Activated CD4-positive, alpha-beta memory T cell treated with anti-CD3 and anti-CD28 coated beads, Interleukin-2, amount 10 ng/mL, durations not matched to agents 7 days and 5 days (primary cell): ENCODE measurements at regions not wholly inside any gene's neighbourhood (a gene's known extent, or its start where the extent isn't known, plus 50 kb on each side); places are given as distances from the start of the nearest gene placed in this dataset.

ENCODE experiments used
- CTCF ChIA-PET: fragments of 350-600 bp; sonication (Branson Sonifier 250); formaldehyde crosslinking; loops from one replicate; lab custom pipeline; 2021; ENCODE audit warnings: antibody characterized with exemption, inconsistent platforms; lab: Charles Lee
- POLR2A ChIA-PET: fragments of 350-600 bp; sonication (Branson Sonifier 250); formaldehyde crosslinking; loops from one replicate; lab custom pipeline; 2021; ENCODE audit warnings: antibody characterized with exemption; lab: Charles Lee
- DNase-seq: peaks from one replicate; pipeline ENCODE4 v3.0.0-alpha.2; 2020
- H3K27ac Mint-ChIP-seq: one replicate; pipeline ENCODE4 v1.8.0; 2021; ENCODE audit warnings: mild to moderate bottlenecking, mixed read lengths
- H3K27me3 Mint-ChIP-seq: one replicate; pipeline ENCODE4 v1.8.0; 2021; ENCODE audit warnings: mixed read lengths
- H3K36me3 Mint-ChIP-seq: one replicate; pipeline ENCODE4 v1.8.0; 2021; ENCODE audit warnings: low read depth, mixed read lengths
- H3K4me1 Mint-ChIP-seq: one replicate; pipeline ENCODE4 v1.8.0; 2021; ENCODE audit warnings: mixed read lengths
- H3K4me3 Mint-ChIP-seq: one replicate; pipeline ENCODE4 v1.8.0; 2021; ENCODE audit warnings: mild to moderate bottlenecking, mixed read lengths
- H3K9me3 Mint-ChIP-seq: one replicate; pipeline ENCODE4 v1.8.0; 2021; ENCODE audit warnings: mixed read lengths

- no peak for DNase-seq
- H3K9me3 Mint-ChIP-seq = no peaks in the 10 kb centered on the region
- ChIA-PET CTCF (interaction anchor here (0.5 kb wide), 1 partner anchor 868 kb away, joined by 3 read pairs; no protein-coding TSS in a partner anchor), POLR2A (no interaction called here)
- no peaks in the 10 kb centered on the region for H3K36me3 Mint-ChIP-seq
- no peak overlapping the region for H3K27ac Mint-ChIP-seq
- no peaks in the 10 kb centered on the region for H3K4me1 Mint-ChIP-seq
- no peaks in the 10 kb centered on the region for H3K27me3 Mint-ChIP-seq
- H3K4me3 Mint-ChIP-seq = no peak overlapping the region
These were observed 587.7 kb upstream of the MEF2C start for GRCh38 chr5:89470658-89471057.

DNA sequence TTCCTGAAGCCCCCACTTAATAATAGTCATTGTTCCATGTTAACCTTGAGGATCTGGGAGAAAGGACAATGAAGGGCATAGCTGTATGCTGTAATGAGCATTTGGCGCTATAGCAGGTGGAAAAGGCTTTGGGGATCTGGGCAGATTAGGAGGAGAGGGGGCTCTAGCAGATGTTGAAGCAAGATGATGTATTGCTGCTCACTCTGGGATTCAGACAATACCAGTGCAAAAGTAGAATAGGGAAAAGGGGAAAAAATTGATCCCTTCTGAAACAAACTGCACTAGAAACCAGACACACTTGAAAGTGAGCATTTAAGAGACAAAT, 575.3 kb upstream of the MEF2C start:
- CTCF ChIA-PET = no interaction called here
- POLR2A ChIA-PET = no interaction called here
- no peaks in the 10 kb centered on the region for H3K36me3 Mint-ChIP-seq
- H3K27ac Mint-ChIP-seq = no peak overlapping the region
- no peaks in the 10 kb centered on the region for H3K4me1 Mint-ChIP-seq
- H3K4me3 Mint-ChIP-seq = no peak overlapping the region
- no peak for DNase-seq
- H3K9me3 Mint-ChIP-seq = no peaks in the 10 kb centered on the region
- no peaks in the 10 kb centered on the region for H3K27me3 Mint-ChIP-seq

DNA sequence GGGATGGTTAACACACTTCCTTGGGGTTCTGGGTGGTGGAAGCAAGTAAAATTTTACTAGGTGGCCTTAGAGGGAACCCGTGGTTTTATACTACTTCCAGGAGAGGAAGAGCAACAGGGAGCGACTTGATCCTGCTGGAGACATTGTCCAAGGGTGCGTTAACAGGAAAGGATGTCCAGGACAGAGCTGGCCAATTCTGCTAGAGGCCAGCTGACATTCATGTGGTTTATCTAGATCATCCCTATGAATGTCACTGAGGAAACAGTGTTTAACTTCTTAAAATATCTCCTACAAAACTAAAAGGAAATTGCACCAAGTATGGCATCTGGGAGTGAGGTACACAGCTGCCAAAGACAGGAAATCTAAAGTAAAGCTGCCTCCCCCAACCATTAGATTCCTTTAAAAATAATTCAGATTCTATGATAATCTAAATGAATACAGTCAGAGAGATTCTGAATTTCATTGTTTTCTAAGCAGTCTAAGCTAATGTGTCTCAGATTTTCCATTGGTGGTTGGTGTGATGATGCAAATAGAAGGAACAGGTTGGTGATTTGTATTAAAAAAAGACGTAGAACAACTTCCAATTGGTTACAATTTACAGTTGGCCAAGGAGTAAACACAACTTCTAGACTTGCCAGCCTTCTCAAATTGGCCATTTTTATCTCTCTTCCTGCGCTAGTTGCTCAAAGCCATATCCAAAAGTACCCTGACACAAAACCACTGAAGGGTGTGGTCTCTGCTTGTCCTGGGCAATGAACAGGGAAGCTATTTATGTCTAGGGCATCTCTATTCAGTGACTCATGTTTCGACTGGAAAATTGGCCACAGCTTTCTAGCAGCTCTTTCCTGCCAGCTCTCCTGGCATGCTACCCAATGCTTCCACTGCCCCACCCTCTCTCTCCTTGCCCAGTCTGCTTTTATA, 574.7 kb upstream of the MEF2C start:
- Mint-ChIP-seq H3K27me3 (no peaks in the 10 kb centered on the region), H3K27ac (no peak overlapping the region), H3K4me3 (no peak overlapping the region), H3K4me1 (no peaks in the 10 kb centered on the region), H3K36me3 (no peaks in the 10 kb centered on the region), H3K9me3 (no peaks in the 10 kb centered on the region)
- ChIA-PET CTCF (no interaction called here), POLR2A (no interaction called here)
- DNase-seq = no peak

DNA sequence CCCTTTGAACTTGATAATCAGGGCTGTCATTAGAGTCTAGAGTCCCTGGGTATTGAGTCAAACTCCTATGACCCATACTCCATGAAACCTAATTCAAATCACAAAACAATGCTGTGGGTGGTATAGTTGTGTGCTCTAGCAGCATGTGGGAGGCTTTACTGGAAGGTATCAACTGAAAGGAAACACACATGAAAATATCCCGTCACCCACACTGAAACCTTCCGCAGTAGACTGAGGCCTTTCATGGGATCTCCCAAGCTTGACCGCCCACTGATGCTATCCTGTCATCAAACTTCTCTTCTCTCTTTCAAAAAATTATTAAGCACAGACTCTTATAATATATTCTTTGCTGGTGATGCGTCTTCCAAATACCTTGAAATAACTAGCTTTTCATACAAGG, 569.1 kb upstream of the MEF2C start:
- H3K27me3 Mint-ChIP-seq = no peaks in the 10 kb centered on the region
- no peak overlapping the region for H3K4me3 Mint-ChIP-seq
- no peak overlapping the region for H3K27ac Mint-ChIP-seq
- no peaks in the 10 kb centered on the region for H3K9me3 Mint-ChIP-seq
- H3K36me3 Mint-ChIP-seq = no peaks in the 10 kb centered on the region
- CTCF ChIA-PET = no interaction called here
- POLR2A ChIA-PET = no interaction called here
- no peak for DNase-seq
- H3K4me1 Mint-ChIP-seq = no peaks in the 10 kb centered on the region

GRCh38 chr5:89451263-89451662, 568.3 kb upstream of the MEF2C start:
- H3K4me3 Mint-ChIP-seq = no peak overlapping the region
- ChIA-PET POLR2A (no interaction called here), CTCF (no interaction called here)
- H3K36me3 Mint-ChIP-seq = no peaks in the 10 kb centered on the region
- H3K9me3 Mint-ChIP-seq = no peaks in the 10 kb centered on the region
- no peak overlapping the region for H3K27ac Mint-ChIP-seq
- H3K27me3 Mint-ChIP-seq = no peaks in the 10 kb centered on the region
- no peak for DNase-seq
- no peaks in the 10 kb centered on the region for H3K4me1 Mint-ChIP-seq

- Mint-ChIP-seq H3K4me1 (no peaks in the 10 kb centered on the region), H3K27ac (no peak overlapping the region), H3K27me3 (no peaks in the 10 kb centered on the region), H3K9me3 (no peaks in the 10 kb centered on the region), H3K36me3 (no peaks in the 10 kb centered on the region), H3K4me3 (no peak overlapping the region)
- no peak for DNase-seq
- ChIA-PET CTCF (no interaction called here), POLR2A (no interaction called here)
These were observed 567.2 kb upstream of the MEF2C start for GRCh38 chr5:89450149-89450538.

DNA sequence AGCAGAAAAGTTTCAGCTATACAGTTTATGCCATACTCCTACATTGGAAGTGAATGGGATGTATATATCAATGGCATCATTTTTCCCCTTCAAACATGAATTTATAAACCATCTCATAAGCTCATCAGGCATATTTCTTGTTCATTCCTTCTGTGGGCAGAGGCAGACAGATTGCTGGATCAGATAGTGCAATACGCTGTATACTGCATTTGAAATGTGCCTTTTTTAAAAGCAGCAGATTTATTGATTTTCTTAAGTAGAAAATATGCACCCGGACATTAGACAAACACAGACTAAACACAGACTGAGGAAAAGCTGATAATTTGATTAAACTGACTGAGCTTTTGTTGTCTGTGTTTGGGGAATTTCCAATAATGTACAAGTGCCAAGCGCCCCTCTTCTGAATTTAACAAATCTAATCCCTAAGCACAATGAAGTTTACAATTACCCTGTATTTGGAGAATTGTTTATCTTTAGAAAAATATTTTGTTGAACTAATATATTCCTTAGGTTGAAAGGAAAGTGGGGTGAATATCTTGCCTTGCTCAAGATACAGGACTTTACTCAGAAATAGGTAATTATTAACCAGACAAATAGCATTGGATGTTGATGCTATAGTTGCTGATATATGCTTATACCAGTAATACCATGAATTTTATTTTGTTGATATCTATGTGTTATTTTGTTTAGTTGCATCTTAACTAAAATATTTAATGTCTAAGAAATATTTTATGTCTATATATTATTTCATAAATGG, 566.6 kb upstream of the MEF2C start:
- H3K4me3 Mint-ChIP-seq = no peak overlapping the region
- POLR2A ChIA-PET = no interaction called here
- H3K4me1 Mint-ChIP-seq = no peaks in the 10 kb centered on the region
- H3K9me3 Mint-ChIP-seq = no peaks in the 10 kb centered on the region
- CTCF ChIA-PET = no interaction called here
- no peak overlapping the region for H3K27ac Mint-ChIP-seq
- H3K27me3 Mint-ChIP-seq = no peaks in the 10 kb centered on the region
- no peaks in the 10 kb centered on the region for H3K36me3 Mint-ChIP-seq
- no peak for DNase-seq

- H3K4me1 Mint-ChIP-seq = no peaks in the 10 kb centered on the region
- H3K9me3 Mint-ChIP-seq = no peaks in the 10 kb centered on the region
- H3K27me3 Mint-ChIP-seq = no peaks in the 10 kb centered on the region
- no peak overlapping the region for H3K27ac Mint-ChIP-seq
- CTCF ChIA-PET = no interaction called here
- DNase-seq = no peak
- POLR2A ChIA-PET = no interaction called here
- H3K36me3 Mint-ChIP-seq = no peaks in the 10 kb centered on the region
- H3K4me3 Mint-ChIP-seq = no peak overlapping the region
These were observed 564.0 kb upstream of the MEF2C start for GRCh38 chr5:89447027-89447426.

- H3K27ac Mint-ChIP-seq = no peak overlapping the region
- ChIA-PET POLR2A (no interaction called here), CTCF (no interaction called here)
- H3K9me3 Mint-ChIP-seq = no peaks in the 10 kb centered on the region
- H3K4me3 Mint-ChIP-seq = no peak overlapping the region
- no peaks in the 10 kb centered on the region for H3K27me3 Mint-ChIP-seq
- no peaks in the 10 kb centered on the region for H3K4me1 Mint-ChIP-seq
- DNase-seq = no peak
- H3K36me3 Mint-ChIP-seq = no peaks in the 10 kb centered on the region
These were observed 562.2 kb upstream of the MEF2C start for GRCh38 chr5:89445106-89445745.

GRCh38 chr5:89444088-89444487, 561.1 kb upstream of the MEF2C start:
- H3K27ac Mint-ChIP-seq = no peak overlapping the region
- H3K4me1 Mint-ChIP-seq = no peaks in the 10 kb centered on the region
- no peaks in the 10 kb centered on the region for H3K9me3 Mint-ChIP-seq
- H3K27me3 Mint-ChIP-seq = no peaks in the 10 kb centered on the region
- ChIA-PET POLR2A (no interaction called here), CTCF (no interaction called here)
- H3K36me3 Mint-ChIP-seq = no peaks in the 10 kb centered on the region
- no peak overlapping the region for H3K4me3 Mint-ChIP-seq
- DNase-seq = no peak

DNA sequence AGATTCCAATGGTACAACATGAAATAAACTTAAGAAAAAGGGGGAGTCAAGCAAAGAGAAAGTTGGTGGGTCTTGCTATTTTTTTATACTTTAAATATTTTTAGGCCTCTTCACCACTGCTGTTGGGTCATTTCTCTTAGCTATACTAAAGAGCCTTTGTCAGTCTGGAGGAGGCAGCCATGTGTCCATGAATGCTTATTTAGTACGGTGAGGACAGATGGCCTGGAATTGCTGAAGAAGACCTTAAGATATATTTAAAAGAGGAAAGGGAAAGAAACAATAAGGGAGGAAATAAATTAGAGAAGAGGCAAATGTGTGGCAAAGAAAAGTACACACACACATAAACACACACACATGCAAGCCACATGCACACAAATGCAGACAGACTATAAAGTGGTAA, 560.5 kb upstream of the MEF2C start:
- no peaks in the 10 kb centered on the region for H3K36me3 Mint-ChIP-seq
- H3K27ac Mint-ChIP-seq = no peak overlapping the region
- POLR2A ChIA-PET = no interaction called here
- H3K4me3 Mint-ChIP-seq = no peak overlapping the region
- CTCF ChIA-PET = no interaction called here
- H3K4me1 Mint-ChIP-seq = no peaks in the 10 kb centered on the region
- DNase-seq = no peak
- no peaks in the 10 kb centered on the region for H3K27me3 Mint-ChIP-seq
- no peaks in the 10 kb centered on the region for H3K9me3 Mint-ChIP-seq

DNA sequence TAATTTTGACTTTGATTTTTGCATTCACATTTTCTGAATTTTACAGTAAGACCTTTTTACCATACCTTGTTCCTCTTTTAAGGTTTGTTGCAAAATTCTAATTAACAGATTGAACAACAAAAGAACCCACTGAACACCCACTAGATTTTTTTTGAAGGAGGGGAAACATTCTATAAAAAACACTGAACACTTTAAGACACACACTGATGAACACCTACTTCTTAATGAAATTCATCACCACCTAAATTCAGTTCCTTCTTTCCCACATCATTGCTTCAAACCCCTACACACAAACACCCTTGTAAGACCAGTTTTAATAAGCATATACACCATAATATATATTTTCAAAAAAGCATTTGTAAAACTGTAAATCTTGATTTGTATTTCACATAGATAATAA, 559.0 kb upstream of the MEF2C start:
- no peak overlapping the region for H3K27ac Mint-ChIP-seq
- POLR2A ChIA-PET = no interaction called here
- CTCF ChIA-PET = no interaction called here
- H3K4me1 Mint-ChIP-seq = no peaks in the 10 kb centered on the region
- no peak for DNase-seq
- no peaks in the 10 kb centered on the region for H3K9me3 Mint-ChIP-seq
- no peak overlapping the region for H3K4me3 Mint-ChIP-seq
- no peaks in the 10 kb centered on the region for H3K36me3 Mint-ChIP-seq
- H3K27me3 Mint-ChIP-seq = no peaks in the 10 kb centered on the region

DNA sequence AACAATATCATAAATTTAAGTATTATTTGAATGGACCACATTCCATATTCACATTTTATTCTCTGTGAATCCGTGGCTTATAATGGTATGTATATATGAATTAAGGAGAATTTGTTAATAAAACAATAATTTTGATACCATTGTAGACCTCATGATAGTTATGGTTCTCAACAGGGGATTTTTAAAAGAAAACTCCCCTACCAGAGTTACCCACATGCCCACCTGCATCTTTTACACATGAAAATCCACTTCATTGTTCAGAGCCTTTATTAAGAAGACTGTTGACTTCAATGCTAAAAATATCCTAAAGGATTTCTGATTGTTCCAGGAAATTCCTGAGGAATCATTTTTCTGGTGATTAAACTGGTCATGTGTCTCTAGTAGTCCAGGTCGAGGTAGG, 557.7 kb upstream of the MEF2C start:
- ChIA-PET POLR2A (no interaction called here), CTCF (no interaction called here)
- Mint-ChIP-seq H3K9me3 (no peaks in the 10 kb centered on the region), H3K36me3 (no peaks in the 10 kb centered on the region), H3K4me1 (no peaks in the 10 kb centered on the region), H3K4me3 (no peak overlapping the region), H3K27me3 (no peaks in the 10 kb centered on the region), H3K27ac (no peak overlapping the region)
- DNase-seq = no peak
